Stimulated activated CD4-positive, alpha-beta T cell treated with anti-CD3 and anti-CD28 coated beads, Interleukin-15, amount 100 ng/mL, for 24 hours (primary cell): ENCODE measurements at regions not wholly inside any gene's neighbourhood (a gene's known extent, or its start where the extent isn't known, plus 50 kb on each side); places are given as distances from the start of the nearest gene placed in this dataset.

Experiments
- DNase-seq: peaks from one replicate; pipeline ENCODE4 v3.0.0-alpha.2; 2020

DNA sequence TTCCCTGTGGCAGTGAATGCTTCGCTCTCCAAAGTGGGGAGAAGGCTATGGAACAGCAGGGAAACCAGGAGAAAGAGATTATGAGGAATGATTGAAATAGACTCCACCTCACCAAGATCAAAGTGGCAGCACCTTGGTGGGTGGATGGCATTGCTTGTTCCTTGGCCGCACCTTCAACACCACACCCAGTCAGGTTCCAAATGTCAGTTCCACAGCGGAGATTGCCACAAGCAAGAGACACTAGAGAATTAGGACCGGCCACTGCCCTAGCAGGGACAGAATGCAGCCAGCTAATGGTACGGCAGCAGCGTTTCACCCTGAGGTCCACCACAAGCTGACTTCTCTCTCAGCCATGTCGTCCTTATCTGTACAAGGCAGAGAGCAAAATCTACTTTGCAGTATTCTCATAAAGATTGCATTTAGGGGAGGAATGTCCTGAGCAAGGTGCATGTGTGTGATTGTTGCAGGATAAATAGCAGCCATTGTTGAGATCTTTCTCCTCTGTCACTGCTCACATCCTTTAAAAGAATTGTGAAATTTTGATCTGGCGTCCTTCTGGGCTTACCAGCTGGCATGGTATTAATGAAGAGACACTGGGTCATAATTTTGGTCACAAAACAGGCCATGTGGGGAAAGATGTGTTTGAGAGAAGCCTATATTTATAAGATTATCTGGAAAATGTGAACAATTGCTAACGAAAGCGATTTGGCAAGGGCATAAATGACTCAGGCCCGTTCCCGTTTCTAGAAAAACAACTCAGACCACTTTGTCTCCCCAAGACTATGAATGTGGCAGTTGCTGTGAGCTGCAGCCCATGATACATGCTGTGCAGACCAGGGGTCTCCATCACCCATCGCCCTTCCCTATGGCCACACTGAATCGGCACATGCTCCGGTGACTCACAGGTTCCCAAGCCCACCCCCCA is 228.6 kb upstream of the ID2 start:
- peak; percentile 32 for DNase-seq

DNA sequence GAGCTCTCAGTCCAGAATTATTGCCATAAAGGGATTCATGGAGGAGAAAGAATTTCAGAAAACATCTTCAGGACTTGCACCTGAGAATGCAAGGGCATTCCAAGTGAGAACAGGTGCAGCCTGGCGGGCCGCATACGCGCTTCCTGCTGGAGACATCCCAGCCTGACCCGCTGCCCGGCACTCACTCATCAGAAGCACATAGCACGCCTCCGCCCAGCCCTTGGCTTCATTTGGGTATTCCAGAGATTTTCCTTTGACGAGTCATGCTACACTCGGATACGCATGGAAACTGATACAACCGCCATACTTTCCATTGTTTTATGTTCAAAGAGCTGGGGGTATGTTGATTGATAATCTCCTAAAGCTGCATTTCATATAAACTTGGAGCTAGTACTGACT is 228.0 kb upstream of the ID2 start:
- no peak for DNase-seq

DNA sequence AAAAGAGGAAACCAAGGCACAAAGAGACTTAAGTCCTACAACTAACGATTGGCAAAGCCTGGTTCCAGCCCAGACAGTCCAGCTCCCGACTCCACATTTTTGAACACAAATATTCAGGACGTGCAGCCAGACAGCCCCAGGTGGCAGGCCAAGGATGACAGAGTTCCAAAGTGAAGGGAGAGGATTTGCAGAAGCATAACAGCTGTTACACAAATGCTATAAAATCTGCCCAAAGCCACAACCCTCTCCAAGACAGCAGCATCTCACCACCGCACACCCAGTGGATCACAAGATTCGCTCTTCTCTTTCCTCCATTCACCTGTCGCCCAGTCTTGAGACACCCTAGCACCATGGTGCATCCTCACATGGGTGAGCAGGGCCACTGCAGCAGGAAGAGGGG is 227.1 kb upstream of the ID2 start:
- no peak for DNase-seq

DNA sequence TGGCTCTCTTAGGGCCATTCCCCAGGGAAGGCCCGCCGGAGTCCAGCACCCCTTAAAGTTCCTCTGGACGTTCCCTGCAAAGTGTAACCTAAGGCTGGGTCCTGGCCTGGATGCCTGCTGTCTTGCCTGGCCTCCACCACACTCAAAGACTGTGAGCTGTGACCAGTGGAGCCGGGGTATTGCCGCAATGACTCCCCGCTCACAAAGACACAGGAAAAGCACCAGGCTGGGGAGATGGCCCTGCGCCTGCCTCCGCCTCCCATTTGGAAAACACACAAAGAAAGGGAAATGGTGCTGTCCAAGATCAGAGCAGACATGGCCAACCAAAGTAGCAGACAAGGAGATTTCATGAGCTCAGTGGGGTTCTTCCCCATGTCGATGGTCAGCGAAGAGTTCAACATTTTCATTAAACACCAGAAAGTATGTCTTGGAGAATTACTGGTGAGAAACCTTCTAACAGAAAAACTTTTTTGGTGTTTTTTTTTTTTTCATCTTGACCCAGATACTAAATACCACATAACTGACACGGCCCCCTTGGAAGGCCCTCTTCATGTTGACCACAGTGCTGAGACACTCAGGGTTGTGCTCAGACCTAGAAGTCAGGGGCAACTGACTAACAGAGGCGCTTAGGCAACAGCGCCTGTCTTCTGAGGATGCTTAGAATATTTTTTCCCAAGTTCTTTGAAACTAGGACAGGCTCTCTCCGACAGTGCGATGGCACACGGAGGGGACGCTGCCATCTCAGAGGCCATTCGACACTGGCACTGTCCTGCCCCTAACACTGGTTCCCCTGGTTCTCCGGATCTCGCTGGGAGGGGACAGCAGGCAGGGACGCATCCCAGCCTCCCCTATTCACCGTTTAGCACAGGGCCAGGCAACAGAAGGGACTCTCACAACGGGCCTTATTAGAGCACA is 226.4 kb upstream of the ID2 start:
- DNase-seq: no peak

DNA sequence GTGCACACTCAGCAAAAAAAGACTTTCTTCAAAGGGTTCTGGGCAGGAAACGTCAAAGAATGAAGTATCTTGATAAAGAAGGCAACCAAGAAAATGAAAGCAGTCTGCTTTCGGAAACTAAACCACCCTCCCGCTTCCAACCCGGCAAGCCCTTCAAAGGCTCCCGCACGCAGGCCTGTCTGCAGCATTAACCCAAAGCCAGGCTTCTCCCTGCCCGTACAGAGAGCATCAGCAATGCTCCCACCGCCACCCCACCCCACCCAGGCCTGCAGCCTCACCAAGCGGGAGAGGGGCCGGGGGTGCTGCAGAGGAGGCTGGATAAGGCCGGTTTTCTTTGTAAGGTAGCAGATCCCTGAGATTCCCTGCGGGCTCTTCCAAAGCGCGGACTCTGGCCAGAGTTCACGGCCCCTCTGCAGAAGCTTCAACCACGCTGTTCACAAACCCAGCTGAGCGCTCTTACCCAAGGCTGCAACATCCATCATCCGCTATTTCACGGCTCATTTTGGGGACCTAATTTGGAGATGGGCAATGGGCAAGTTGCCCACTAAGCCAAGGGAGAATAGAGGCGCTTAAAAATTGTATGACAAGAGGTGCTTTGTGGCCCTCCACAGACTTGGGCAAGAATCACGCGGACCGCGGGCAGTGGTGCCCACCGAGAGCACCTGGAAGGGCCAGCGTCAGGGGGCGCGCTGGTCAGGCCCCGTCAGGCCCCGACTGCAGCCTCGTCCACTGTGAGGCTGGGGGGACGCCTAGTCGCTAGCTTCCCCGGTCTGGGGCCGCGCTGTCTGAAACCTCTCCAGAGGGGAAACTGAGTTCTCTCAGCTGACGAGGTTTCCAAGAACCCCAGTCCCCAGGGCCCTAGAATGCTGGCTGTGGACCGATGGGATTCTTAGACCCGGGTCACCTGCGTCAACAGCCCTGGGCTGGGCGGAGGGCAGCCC is 225.4 kb upstream of the ID2 start:
- DNase-seq: peak; percentile 69

DNA sequence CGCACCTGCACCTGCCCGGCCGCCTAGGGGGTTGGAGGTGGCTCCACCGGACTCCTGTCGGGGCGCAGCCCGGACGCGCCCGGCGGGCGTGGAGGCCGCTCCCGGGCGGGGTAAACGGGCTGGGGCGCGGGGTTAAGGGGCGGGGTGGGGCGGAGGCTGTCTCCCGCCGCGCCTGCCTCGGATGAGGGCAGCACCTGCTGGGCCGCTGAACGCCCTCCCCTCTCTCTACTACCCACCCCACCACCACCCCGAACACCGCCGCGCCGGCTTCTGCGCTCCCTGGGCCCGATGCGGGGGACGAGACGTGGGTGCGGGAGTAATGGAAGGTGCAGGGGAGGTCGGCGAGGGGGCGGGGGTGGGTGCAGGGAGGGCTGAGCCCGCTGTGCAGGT is 224.8 kb upstream of the ID2 start:
- peak; percentile 39 for DNase-seq

DNA sequence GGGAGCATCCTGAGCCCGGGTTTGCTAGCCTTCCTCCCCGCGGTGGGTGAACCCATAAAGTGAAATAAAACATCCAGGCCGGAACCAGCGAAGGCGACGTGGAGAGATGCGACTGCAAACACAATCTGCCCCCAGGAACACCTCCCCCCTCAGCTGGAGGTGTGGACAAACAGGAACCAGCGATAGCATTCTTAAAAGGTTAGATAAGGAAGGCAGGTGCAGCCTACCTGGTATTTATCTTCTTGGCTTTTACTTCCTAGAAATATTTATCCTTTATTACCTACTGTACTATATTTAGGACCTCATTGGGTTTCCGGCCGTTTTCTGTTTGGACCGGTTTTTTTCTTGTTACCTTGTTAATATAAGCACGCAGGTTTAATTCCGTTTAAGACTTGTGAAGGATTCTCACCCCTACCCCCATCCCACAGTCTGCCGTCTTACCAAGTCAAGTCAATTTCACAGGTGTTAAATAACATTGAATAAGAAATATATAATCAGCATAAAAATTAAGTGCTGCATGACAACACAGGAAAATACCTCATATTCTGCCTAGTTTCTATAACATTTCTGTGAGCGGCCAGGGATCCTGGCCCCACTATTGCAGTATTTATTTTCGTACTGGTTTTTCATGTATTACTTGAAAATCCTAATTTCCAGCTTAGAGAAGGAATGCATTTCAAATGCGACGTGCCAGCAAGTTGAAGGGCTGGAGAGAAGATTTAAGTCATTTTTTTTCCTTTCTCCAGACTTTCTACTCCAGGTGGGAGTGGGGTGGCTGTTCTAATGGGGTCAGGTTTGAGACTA is 224.0 kb upstream of the ID2 start:
- DNase-seq: no peak

DNA sequence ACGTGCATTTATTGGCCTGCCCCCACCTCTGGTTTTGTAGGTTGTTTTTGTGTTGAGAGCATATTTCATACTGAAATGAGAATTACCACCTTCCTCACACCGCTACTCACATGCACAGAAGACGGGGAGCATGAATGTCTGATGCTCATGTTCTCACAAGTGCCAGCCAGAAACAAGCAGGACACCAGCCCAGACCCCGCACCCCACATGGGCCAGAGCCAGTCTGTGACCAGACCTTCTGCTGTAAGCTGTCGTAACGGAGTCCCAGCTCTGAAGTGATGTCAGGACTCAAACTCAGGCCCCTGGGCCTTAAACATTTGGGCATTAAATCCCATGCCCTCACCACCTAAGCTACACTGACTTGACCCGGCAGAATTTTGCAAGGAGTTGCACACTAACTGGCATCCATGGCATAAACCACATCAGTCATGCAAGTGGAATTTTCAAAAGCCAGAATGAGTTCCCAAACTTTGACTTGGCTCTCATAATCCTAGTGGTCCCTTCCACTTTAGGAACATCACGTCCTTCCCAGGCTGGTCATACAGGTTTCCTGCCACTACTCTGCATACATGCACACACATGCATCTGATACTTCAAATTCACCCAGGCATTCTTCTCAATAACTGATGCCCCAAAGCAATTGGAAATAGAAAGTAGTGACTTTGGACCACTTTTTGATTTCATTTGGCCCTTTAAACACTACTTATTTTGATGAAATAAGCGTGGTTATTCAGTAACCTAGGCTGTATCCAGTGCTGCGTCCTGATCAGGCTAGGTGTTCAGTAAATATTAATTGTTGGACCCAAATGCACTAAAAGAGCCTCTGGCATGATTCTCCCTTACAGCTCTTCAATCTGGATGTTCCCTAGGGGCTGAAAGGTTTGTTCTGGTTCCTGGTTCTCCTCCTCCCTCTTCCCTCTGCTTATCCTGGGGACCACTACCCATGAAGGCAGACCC is 223.1 kb upstream of the ID2 start:
- no peak for DNase-seq

DNA sequence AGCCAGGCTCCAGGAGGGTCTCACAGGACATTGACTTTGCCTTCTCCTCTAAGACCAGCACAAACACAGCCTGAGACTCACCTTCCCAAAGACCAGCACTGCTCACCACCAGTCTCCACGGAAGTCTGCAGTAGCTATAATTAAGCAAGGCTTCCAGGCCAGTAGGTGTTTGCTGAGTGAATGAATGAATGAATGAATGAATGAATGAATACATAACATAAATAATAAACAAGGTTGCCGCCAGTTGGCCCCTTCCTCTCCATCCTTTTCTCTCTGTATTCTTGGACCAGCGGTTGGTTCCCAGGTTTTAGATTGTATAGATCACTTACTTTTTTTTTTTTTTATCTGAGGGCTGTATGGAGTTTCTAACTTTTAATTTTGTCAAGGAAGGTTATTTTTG is 222.4 kb upstream of the ID2 start:
- no peak for DNase-seq

DNA sequence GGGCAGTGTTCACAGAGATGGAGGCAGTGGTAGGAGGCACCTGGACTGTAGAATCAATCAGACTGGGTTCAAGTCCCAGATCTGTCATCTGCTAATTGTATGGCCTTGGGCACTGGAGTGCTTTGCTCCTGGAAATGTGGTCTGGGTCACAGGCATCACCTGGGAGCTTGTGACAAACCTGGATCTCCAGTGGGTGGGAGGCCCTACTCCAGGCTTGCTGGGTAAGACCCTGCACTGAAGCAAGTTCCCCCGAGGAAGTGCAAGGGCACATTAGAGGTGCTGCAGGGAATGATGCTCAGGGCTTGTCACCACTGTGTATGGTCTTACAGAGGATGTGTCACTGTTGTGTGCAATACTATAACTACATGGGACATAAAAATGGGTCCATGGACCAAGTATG is 220.5 kb upstream of the ID2 start:
- no peak for DNase-seq

DNA sequence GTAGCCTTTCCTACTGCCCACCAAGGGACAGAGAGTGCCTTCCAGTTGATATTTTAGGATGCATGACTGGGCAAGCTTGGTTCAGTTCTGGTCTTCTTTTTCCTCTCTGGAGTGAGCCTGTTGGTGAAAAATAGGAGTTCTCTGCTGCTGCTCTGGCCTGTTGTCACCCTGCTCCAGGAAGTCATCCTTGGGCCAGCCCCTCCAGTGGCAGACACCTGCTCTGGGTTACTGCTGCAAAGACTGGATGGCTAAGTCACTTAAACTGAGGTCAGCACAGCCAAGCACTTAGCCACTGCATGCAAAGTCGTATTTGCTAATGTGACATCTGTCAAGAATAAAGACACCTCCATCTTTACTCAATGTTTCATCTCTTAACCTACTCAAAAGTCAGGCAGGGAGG is 219.6 kb upstream of the ID2 start:
- DNase-seq: no peak

DNA sequence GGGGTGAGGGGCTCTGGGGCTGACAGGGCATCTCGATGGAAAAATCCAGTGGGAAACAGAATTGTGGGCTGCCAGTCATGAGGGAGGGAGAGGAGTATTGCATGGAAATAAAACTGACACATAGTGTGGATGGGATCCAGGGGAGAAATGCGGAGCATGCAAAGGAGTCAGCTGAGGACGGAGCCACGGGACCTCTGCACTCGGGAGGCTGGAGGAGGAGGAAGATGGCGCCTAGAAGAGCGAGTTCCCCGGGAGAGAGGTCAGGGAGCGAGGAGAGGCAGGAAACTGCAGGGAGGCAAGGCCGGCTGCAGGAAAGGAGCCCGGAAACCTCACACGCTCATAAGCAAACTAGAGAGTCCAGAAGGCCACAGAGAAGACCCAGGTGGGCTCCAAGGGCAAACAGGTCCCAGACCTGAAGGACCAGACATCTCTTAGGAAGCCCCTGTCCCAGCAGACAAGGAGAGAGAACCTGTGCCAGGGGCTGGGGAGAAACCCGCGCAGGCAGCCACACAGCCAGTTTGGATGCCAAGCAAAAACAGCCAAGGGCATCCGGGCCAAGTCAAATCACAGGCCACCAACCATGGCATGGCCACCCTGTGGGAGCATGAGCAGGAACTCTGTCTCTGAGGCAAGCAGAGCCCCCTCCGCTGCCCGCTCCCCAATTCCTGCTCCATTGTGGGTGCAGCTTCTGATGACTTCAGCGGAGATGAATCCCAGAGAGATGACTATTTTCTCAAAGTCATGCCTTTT is 218.8 kb upstream of the ID2 start:
- DNase-seq: no peak

DNA sequence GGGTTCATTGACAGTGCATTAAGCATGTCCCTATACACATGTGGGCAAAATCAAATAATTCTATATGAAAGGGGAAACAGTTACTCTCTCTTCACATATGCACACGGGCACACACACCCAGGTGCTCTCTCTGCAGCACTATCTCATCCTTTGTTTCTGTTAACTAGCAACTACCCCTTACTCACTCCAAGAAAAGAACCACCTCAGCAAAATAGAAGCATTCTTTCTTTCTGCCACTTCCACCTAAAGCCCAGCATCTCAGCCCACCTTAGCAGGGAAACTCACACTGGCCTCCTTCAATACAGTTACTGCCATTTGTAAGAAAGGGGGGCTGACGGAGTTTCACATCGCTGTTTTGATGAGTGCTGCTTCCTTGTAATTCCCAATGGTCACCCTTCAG is 216.3 kb upstream of the ID2 start:
- no peak for DNase-seq

DNA sequence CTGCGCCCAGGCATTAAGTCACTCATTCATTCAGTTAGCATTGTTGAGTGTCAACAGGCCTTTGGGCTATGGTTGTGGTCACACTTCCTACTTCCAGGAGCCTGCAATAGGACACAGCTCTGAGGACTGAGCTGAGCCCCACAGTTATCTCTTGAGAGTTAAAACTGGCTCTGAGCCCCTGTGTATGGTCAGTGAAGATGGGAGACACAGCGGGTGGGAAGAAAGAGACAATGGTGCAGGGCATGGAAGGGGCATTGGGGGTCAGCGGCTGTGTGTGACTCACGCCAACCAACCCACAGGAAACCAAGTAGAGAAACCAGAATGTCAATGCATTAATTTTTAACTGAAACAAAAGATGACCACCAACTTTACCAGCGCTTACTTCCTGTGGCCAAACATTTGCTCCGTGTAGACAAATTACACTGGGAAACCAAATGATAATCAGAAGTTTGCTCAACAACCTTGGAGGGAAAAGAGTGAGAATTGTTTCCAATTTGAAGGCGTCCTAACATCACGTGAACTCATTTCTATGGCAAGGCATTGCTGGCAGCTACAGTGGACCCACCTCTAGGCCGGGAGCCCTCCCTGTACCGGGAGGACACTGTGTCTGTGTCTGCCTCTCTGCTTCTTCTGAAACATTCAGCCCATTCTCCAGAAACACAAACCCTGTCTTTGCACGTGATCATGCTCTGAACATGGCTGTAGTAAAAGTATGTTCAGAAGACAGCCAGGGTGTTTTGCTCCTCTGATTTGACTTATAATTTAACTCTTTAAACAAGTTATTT is 212.0 kb upstream of the ID2 start:
- no peak for DNase-seq

DNA sequence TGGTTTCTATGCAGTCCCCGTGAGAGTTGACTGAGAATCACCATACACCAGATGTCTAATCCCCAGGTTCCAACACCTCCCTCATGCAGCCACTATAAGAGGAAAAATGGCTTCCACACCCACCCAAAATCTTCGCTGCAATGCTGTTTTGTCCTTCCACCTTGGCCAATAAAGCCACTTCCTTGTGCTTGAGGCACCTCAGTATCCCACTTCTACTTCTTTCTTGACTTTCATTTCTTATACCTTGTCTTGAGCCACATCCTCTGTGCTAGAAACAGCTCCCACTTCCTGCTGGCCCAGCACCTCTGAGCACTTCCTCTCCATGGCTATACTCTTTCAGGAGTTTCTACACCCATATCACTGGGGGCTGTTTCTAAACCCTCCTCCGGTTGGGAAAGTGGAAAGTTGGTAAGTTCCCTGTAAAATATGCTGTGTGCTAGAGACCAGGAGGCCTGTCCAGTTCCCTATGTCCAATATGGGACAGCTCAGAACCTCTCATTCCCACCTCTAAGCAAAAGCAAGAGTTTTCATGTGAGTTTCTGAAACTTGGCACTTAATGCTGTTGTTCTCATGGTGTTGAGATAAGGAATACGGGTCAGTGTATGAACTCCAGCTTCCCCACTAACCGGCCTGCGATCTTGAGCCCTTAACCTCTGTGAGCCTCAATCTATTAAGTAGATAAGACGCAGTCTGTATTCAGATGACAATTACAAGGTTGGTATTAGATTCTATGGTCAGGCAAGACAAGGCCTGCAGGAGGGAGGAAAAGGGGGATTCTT is 209.1 kb upstream of the ID2 start:
- DNase-seq: no peak

DNA sequence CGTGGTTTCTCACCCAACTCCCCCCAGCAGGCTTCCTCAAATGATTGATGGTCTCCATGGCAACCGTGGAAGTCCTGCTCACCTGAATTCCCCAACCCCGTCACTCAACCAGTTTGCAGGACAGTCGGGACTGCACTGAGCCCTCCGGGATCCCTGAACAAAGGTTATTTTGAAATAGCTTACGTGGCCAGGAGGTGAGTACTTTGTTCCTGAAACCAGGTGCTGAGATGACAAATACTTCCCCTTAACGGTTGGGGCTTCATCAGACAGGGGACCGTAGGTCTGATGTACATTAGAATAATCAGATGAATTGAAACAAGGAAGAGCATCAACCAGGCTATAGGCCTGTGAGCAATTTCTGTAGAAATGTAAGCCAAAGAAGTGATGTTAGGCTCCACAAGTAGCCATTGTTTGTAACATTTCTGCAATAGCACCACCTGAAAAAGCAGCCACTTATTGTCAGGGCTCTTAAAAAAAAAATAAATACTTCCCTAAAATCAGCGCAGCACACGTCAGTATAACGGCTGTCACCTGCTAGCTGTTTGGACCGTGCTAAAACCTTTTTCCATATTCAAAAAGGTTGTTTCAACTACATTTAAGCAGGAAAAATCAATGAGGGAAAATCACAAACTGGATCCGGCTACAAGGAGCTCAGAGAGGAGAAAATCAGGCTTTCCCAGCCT is 206.4 kb upstream of the ID2 start:
- DNase-seq: peak; percentile 65
